HepG2 (cell line): ENCODE measurements at regions not wholly inside any gene's neighbourhood (a gene's known extent, or its start where the extent isn't known, plus 50 kb on each side); places are given as distances from the start of the nearest gene placed in this dataset.
A peak's percentile ranks its signal among the peaks of the same experiment; 100 is the strongest.

Experiments
- ATAC-seq: fragments of 200-7000 bp; cut with Tn5 transposase; 3 replicates; pipeline ENCODE4 v1.9.1; 2020; ENCODE audit warnings: mild to moderate bottlenecking, moderate library complexity
- BruUV-seq: library from RNA; stranded (reverse); fragments of 400-500 nt; replicated peaks from 2 replicates; lab custom pipeline; 2021; lab: Mats Ljungman, UMichigan
- CTCF ChIA-PET: fragments of 300-600 bp; formaldehyde crosslinking; extraction: SDS; loops from one replicate; lab custom pipeline; 2021; ENCODE audit warnings: low total read pairs, inconsistent platforms, low intra/inter-chr PET ratio; lab: Yijun Ruan, JAX
- POLR2A ChIA-PET: fragments of 350-600 bp; sonication (Branson Sonifier 250); formaldehyde crosslinking; loops from one replicate; lab custom pipeline; 2020; ENCODE audit warnings: antibody characterized with exemption, inconsistent platforms; lab: Yijun Ruan, JAX
- DNase-seq: peaks from one replicate; pipeline ENCODE4 v3.0.0-alpha.2; 2015; ENCODE audit warnings: low spot score
- FAIRE-seq: peaks from 3 replicates; lab custom pipeline; 2011; peaks lifted over from hg19 to GRCh38; lab: Jason Lieb, UNC
- H2AFZ ChIP-seq: one replicate; pipeline ENCODE4 v1.6.1; 2011; ENCODE audit warnings: low read length, inconsistent platforms
- H3K27ac ChIP-seq: fragments of 300-600 bp; 3 replicates; pipeline ENCODE4 v1.8.0; 2011; ENCODE audit warnings: mixed run types, mild to moderate bottlenecking, mixed read lengths, low read length, inconsistent platforms; ENCODE audit not compliant: insufficient read depth; ENCODE audit errors: extremely low read length
- H3K27me3 ChIP-seq, 2 experiments: fragments of 200-600 bp in 1 of 2; 2 replicates in 1 of 2; 3 replicates in 1 of 2; pipeline versions ENCODE4 v1.6.0 to v1.8.0; 2011; ENCODE audit warnings: low read length in 2 of 2, mild to moderate bottlenecking in 2 of 2, moderate library complexity in 2 of 2, inconsistent platforms in 1 of 2; ENCODE audit not compliant: insufficient read depth in 2 of 2, control insufficient read depth in 1 of 2
- H3K36me3 ChIP-seq, 2 experiments: fragments of 200-600 bp in 1 of 2; replicated peaks in 1 of 2; 2 replicates in 1 of 2; 3 replicates in 1 of 2; pipeline versions ENCODE4 v1.5.1 to v1.8.0; 2011; ENCODE audit warnings: low read length in 2 of 2, inconsistent platforms in 1 of 2; ENCODE audit not compliant: insufficient read depth in 2 of 2, control insufficient read depth in 1 of 2
- H3K4me1 ChIP-seq: 2 replicates; pipeline ENCODE4 v1.5.1; 2012; ENCODE audit warnings: low read length, inconsistent platforms; ENCODE audit not compliant: insufficient read depth
- H3K4me2 ChIP-seq: 2 replicates; pipeline ENCODE4 v1.6.0; 2011; ENCODE audit warnings: low read depth, low read length, inconsistent platforms
- H3K4me3 ChIP-seq, 3 experiments: fragments of 200-600 bp in 1 of 3; sonication (generic), shearing (Covaris generic) in 1 of 3; replicated peaks in 1 of 3; 2 replicates each; pipeline ENCODE4 v1.5.1; 2011 to 2016; ENCODE audit warnings: low read length in 3 of 3, inconsistent platforms in 2 of 3, low read depth in 2 of 3, mild to moderate bottlenecking in 2 of 3, control low read depth in 1 of 3, mixed read lengths in 1 of 3; ENCODE audit not compliant: insufficient read depth in 1 of 3
- H3K79me2 ChIP-seq: one replicate; pipeline ENCODE4 v1.6.1; 2011; ENCODE audit warnings: low read length, inconsistent platforms; ENCODE audit not compliant: insufficient read depth
- H3K9ac ChIP-seq: 2 replicates; pipeline ENCODE4 v1.6.0; 2011; ENCODE audit warnings: mild to moderate bottlenecking, low read depth, low read length, inconsistent platforms; ENCODE audit not compliant: insufficient read depth
- H3K9me3 ChIP-seq: 2 replicates; pipeline ENCODE4 v1.5.1; 2012; ENCODE audit warnings: mild to moderate bottlenecking, low read length
- H4K20me1 ChIP-seq: 2 replicates; pipeline ENCODE4 v1.6.0; 2011; ENCODE audit warnings: inconsistent platforms, mild to moderate bottlenecking, low read length, moderate library complexity; ENCODE audit not compliant: insufficient read depth
- STAG1 ChIP-seq: sonication (generic); formaldehyde crosslinking; IDR thresholded peaks from 2 replicates; pipeline ENCODE4 v1.4.0; 2020; ENCODE audit warnings: missing genetic modification reagents
- ZNF646 ChIP-seq: sonication (generic); formaldehyde crosslinking; IDR thresholded peaks from 2 replicates; pipeline ENCODE4 v1.9.0; 2021; ENCODE audit warnings: mild to moderate bottlenecking, missing genetic modification reagents
- ZNF777 ChIP-seq: sonication (generic); formaldehyde crosslinking; IDR thresholded peaks from 2 replicates; pipeline ENCODE4 v1.4.0; 2020; ENCODE audit warnings: missing genetic modification reagents
- WGBS: methylation state at CpG from one replicate; pipeline ENCODE4 v1.1.6; 2017; ENCODE audit warnings: low lambda C conversion rate; 5-methylcytosine and 5-hydroxymethylcytosine counted together
- in situ Hi-C: cut with HindIII; loops from 2 replicates; pipeline ENCODE4 v1.10.0; 2017; ENCODE audit warnings: low pct_unique_long_range_greater_than_20kb; ENCODE audit not compliant: extremely low pct_ligation_motif_present
- intact Hi-C: fragments of 100-400 bp; cut with micrococcal nuclease; formaldehyde crosslinking; loops from one replicate; pipeline ENCODE4 v1.10.0; 2022; ENCODE audit not compliant: unreplicated experiment

DNA sequence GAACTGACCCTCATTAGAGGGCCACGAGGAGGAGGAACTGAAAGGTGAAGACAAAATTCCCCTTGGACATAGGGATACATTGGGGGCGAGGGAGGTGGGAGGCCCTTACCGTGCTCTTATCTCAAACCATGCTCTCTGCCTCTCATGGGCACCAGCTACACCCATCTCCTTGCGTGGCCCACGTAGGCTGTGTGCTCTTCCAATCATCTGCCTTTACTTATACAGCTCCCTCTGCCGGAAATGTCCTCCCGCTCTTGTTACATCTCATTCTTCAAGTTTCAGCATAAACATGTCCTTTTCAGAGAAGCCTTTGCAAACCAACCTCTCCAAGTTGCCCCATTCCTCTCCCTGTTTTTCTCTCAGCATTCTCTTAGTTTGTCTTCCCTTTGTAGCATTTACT, 307.8 kb upstream of the PROK2 start (continued):
- no peak for TF ChIP-seq ZNF646 (CRISPR knock-in tag)

DNA sequence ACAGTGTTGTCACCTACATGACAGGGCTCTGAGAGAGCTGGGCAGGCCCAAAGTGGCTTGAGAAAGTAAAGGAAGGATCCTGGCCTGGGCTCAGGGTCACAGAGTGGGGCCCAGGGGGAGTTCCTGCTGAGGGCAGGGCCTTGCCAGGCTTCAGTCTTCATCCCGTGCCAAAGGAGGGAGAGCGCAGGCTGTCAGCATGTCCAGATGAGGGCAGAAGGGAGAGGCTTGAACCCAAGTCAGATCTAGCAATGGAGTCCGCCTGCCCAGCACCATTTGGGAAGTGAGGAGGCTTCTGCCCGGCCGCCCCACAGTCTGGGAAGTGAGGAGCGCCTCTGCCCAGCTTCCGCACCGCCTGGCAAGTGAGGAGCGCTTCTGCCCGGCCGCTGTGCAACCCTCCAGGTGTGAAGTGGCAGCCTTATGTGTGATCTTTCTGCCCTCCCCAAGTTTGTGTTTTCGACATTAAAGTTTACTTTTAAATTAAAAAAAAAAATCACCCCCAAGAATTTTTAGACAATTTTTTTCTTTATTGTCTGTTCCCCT, 303.6 kb upstream of the PROK2 start:
- in situ Hi-C loops = no loop called here
- POLR2A ChIA-PET = no interaction called here
- DNase-seq = no peak
- Histone ChIP-seq H3K9ac (no peak overlapping the region), H4K20me1 (no peaks in the 10 kb centered on the region), H3K4me3 (no peak overlapping the region), H3K36me3 (no peaks in the 10 kb centered on the region), H3K4me1 (no peaks in the 10 kb centered on the region), H3K27me3 (peaks cover 0 to 12% of the 10 kb centered on the region in 2 experiments; a peak in 4 of 5 replicates), H3K4me2 (no peak overlapping the region), H3K79me2 (no peaks in the 10 kb centered on the region), H2AFZ (no peak overlapping the region), H3K9me3 (no peaks in the 10 kb centered on the region), H3K27ac (no peak overlapping the region)
- ATAC-seq = no peak
- FAIRE-seq = no peak
- CTCF ChIA-PET = no interaction called here
- intact Hi-C loops = no loop called here
- 63% methylated on average over 9 of the region's 12 CpGs for WGBS
- BruUV-seq = no TSS peak
- 0 out of 2 replicates have a peak, but pooled peaks have one; percentile 26 for TF ChIP-seq STAG1 (CRISPR knock-in tag)
- no peak for TF ChIP-seq ZNF777 (CRISPR knock-in tag)
